D721Med (cell line): ENCODE measurements at regions not wholly inside any gene's neighbourhood (a gene's known extent, or its start where the extent isn't known, plus 50 kb on each side); places are given as distances from the start of the nearest gene placed in this dataset.
A peak's percentile ranks its signal among the peaks of the same experiment; 100 is the strongest.

ENCODE experiments used
- DNase-seq: peaks from one replicate; pipeline ENCODE4 v3.0.0; 2011; ENCODE audit warnings: low spot score; ENCODE audit not compliant: insufficient read length
- FAIRE-seq: peaks from 2 replicates; lab custom pipeline; 2011; peaks lifted over from hg19 to GRCh38; lab: Jason Lieb, UNC
- CTCF ChIP-seq: IDR thresholded peaks from 2 replicates; pipeline ENCODE4 v1.5.1; 2012; ENCODE audit warnings: mild to moderate bottlenecking, control low read depth; ENCODE audit not compliant: insufficient read depth; ENCODE audit errors: missing control alignments

DNA sequence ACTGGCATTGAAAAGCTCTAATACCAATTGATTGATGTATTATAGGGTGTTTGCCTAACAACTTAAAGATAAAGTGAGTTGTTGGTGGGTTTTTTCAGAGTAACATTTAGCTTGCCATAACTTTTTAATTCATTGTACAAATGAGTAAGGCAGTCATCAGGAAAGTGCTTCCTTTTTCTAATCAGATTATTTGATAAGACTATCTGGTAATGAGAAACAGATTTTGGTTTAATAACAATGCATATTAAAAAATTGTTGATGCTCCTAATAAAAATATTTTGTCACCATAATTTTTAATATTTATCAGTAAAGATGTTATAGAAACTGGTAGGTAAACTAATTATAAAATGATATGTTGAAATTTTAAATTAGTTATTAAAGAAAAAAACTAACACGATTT lies 51.3 kb downstream of the BLTP1 start:
- no peak for DNase-seq
- no peak for FAIRE-seq
- TF ChIP-seq CTCF = no peak

- DNase-seq (no peak), FAIRE-seq (no peak)
- peak; percentile 24 for TF ChIP-seq CTCF
Measured at GRCh38 chr4:122205687-122206086, 53.6 kb downstream of the BLTP1 start.

DNA sequence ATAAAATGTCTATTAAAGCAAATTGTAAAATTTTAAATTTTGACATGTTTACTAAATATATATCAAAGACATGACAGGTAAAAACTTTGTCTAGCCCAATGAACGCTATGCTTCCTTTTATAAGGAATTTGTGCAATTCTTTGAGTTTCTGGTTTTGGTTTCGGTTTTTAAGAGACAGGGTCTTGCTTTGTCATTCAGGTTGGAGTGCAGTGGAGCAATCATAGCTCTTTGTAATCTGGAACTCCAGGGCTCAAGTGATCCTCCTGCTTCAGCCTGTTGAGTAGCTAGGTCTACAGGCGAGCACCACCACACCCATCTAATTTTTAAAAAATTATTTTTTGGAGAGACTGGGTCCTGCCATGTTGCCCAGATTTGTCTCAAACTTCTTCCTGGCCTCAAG lies 60.7 kb downstream of the BLTP1 start:
- no peak for TF ChIP-seq CTCF
- DNase-seq (no peak), FAIRE-seq (no peak)

GRCh38 chr4:122218762-122219161 lies 66.6 kb downstream of the BLTP1 start:
- peak; percentile 28 for TF ChIP-seq CTCF
- DNase-seq (no peak), FAIRE-seq (peak; percentile 53)

- DNase-seq (no peak), FAIRE-seq (no peak)
- TF ChIP-seq CTCF = no peak
Measured at GRCh38 chr4:122219356-122219755, 67.2 kb downstream of the BLTP1 start.

DNA sequence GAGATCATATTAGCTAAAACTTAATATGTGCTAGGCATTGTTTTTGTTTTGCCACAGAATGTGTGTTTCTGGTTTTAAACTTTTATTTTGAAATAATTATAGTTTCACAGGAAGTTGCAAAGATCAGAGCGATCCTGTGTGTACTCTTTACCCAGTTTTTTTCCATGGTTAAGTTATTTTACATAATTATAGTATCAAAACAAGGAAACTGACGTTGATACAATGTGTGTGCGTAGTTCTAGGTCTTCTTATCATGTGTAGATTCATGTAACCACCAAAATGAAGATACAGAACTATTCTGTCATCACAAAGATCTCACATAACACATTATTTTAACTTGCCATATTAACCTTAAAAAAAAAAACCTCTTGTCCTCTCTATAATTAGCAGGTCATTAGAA lies 69.2 kb downstream of the BLTP1 start:
- no peak for TF ChIP-seq CTCF
- no peak for DNase-seq
- FAIRE-seq = no peak

GRCh38 chr4:122224348-122224747 lies 72.2 kb downstream of the BLTP1 start:
- FAIRE-seq (no peak), DNase-seq (no peak)
- peak; percentile 42 for TF ChIP-seq CTCF
